H9 (cell line): ENCODE measurements at regions not wholly inside any gene's neighbourhood (a gene's known extent, or its start where the extent isn't known, plus 50 kb on each side); places are given as distances from the start of the nearest gene placed in this dataset.

Source experiments
- DNase-seq: peaks from one replicate; pipeline ENCODE4 v3.0.0-alpha.2; 2017
- H2AFZ ChIP-seq: one replicate; pipeline ENCODE4 v1.6.1; 2013; ENCODE audit warnings: mild to moderate bottlenecking, low read length, control low read depth, moderate library complexity
- H2AK5ac ChIP-seq: 2 replicates; pipeline ENCODE4 v1.6.1; 2013; ENCODE audit warnings: low read length, control low read depth, mixed read lengths; ENCODE audit not compliant: insufficient read length
- H2BK120ac ChIP-seq: one replicate; pipeline ENCODE4 v1.6.1; 2013; ENCODE audit warnings: low read depth, mild to moderate bottlenecking, low read length, control low read depth, inconsistent platforms; ENCODE audit not compliant: poor library complexity, severe bottlenecking
- H2BK12ac ChIP-seq: 2 replicates; pipeline ENCODE4 v1.6.1; 2013; ENCODE audit warnings: low read length, control low read depth, mixed read lengths, low read depth; ENCODE audit not compliant: insufficient read length
- H2BK15ac ChIP-seq: 2 replicates; pipeline ENCODE4 v1.6.1; 2013; ENCODE audit warnings: low read depth, low read length, control low read depth
- H2BK20ac ChIP-seq: one replicate; pipeline ENCODE4 v1.6.1; 2013; ENCODE audit warnings: low read depth, mild to moderate bottlenecking, low read length, control low read depth, inconsistent platforms; ENCODE audit not compliant: poor library complexity, severe bottlenecking
- H2BK5ac ChIP-seq: 2 replicates; pipeline ENCODE4 v1.6.1; 2013; ENCODE audit warnings: low read length, control low read depth, mixed read lengths; ENCODE audit not compliant: insufficient read length
- H3K14ac ChIP-seq: 2 replicates; pipeline ENCODE4 v1.6.1; 2013; ENCODE audit warnings: low read length, control low read depth; ENCODE audit not compliant: insufficient read depth
- H3K18ac ChIP-seq: 2 replicates; pipeline ENCODE4 v1.6.1; 2013; ENCODE audit warnings: low read depth, mild to moderate bottlenecking, mixed read lengths, low read length, control low read depth; ENCODE audit not compliant: insufficient read length
- H3K23ac ChIP-seq: 2 replicates; pipeline ENCODE4 v1.6.1; 2013; ENCODE audit warnings: low read length, control low read depth, mixed read lengths, low read depth; ENCODE audit not compliant: insufficient read length
- H3K23me2 ChIP-seq: 2 replicates; pipeline ENCODE4 v1.6.1; 2013; ENCODE audit warnings: low read depth, mild to moderate bottlenecking, mixed read lengths, low read length, control low read depth; ENCODE audit not compliant: insufficient read length, poor library complexity, severe bottlenecking
- H3K27ac ChIP-seq: 2 replicates; pipeline ENCODE4 v1.5.1; 2013; ENCODE audit warnings: low read length, control low read depth, mixed read lengths, low read depth; ENCODE audit not compliant: insufficient read length
- H3K27me3 ChIP-seq: 2 replicates; pipeline ENCODE4 v1.6.1; 2013; ENCODE audit warnings: low read length, control low read depth, inconsistent platforms; ENCODE audit not compliant: insufficient read depth
- H3K4ac ChIP-seq: 2 replicates; pipeline ENCODE4 v1.6.1; 2013; ENCODE audit warnings: low read depth, mild to moderate bottlenecking, control low read depth, inconsistent platforms, low read length, moderate library complexity
- H3K4me1 ChIP-seq: 2 replicates; pipeline ENCODE4 v1.6.1; 2013; ENCODE audit warnings: low read length, control low read depth, inconsistent platforms; ENCODE audit not compliant: insufficient read depth
- H3K4me2 ChIP-seq: 2 replicates; pipeline ENCODE4 v1.6.1; 2013; ENCODE audit warnings: low read length, control low read depth, mixed read lengths; ENCODE audit not compliant: insufficient read length, insufficient read depth
- H3K56ac ChIP-seq: 2 replicates; pipeline ENCODE4 v1.6.1; 2013; ENCODE audit warnings: low read depth, mild to moderate bottlenecking, mixed read lengths, low read length, control low read depth; ENCODE audit not compliant: insufficient read length
- H3K79me1 ChIP-seq: 2 replicates; pipeline ENCODE4 v1.6.1; 2013; ENCODE audit warnings: low read depth, mild to moderate bottlenecking, moderate library complexity, low read length, control low read depth, inconsistent platforms; ENCODE audit not compliant: insufficient read depth, poor library complexity, severe bottlenecking
- H3K79me2 ChIP-seq: 2 replicates; pipeline ENCODE4 v1.6.1; 2013; ENCODE audit warnings: low read length, control low read depth, inconsistent platforms; ENCODE audit not compliant: insufficient read depth
- H3K9ac ChIP-seq: 2 replicates; pipeline ENCODE4 v1.6.1; 2013; ENCODE audit warnings: low read length, control low read depth, mixed read lengths; ENCODE audit not compliant: insufficient read length; ENCODE audit errors: extremely low read depth
- H3K9me3 ChIP-seq: one replicate; pipeline ENCODE4 v1.6.1; 2013; ENCODE audit warnings: low read depth, low read length, inconsistent platforms; ENCODE audit not compliant: control insufficient read depth
- H3T11ph ChIP-seq: one replicate; pipeline ENCODE4 v1.6.1; 2013; ENCODE audit warnings: mild to moderate bottlenecking, low read length, control low read depth, inconsistent platforms
- H4K20me1 ChIP-seq: one replicate; pipeline ENCODE4 v1.6.1; 2013; ENCODE audit not compliant: control insufficient read depth, insufficient read length, insufficient read depth
- H4K5ac ChIP-seq: 2 replicates; pipeline ENCODE4 v1.6.1; 2013; ENCODE audit warnings: low read depth, mild to moderate bottlenecking, mixed read lengths, low read length, control low read depth; ENCODE audit not compliant: insufficient read length
- H4K8ac ChIP-seq: replicated peaks from 2 replicates; pipeline ENCODE4 v1.6.1; 2013; ENCODE audit warnings: low read length, control low read depth, mixed read lengths, low read depth; ENCODE audit not compliant: insufficient read length
- H4K91ac ChIP-seq: 2 replicates; pipeline ENCODE4 v1.6.1; 2013; ENCODE audit warnings: low read depth, mild to moderate bottlenecking, moderate library complexity, mixed read lengths, low read length, control low read depth; ENCODE audit not compliant: insufficient read length
- H3K27ac Mint-ChIP-seq, 3 experiments: 2 replicates in 2 of 3; 3 replicates in 1 of 3; pipeline ENCODE4 v1.8.0; 2020 to 2021; ENCODE audit warnings: mixed read lengths in 3 of 3, mild to moderate bottlenecking in 1 of 3, moderate library complexity in 1 of 3
- H3K27me3 Mint-ChIP-seq: 2 replicates; pipeline ENCODE4 v1.8.0; 2021; ENCODE audit warnings: low read depth, mild to moderate bottlenecking, moderate library complexity, mixed read lengths
- H3K36me3 Mint-ChIP-seq, 3 experiments: 2 replicates in 2 of 3; 3 replicates in 1 of 3; pipeline ENCODE4 v1.8.0; 2020 to 2021; ENCODE audit warnings: low read depth in 3 of 3, mixed read lengths in 3 of 3; ENCODE audit not compliant: insufficient read depth in 1 of 3
- H3K4me1 Mint-ChIP-seq, 2 experiments: 2 replicates each; pipeline ENCODE4 v1.8.0; 2020; ENCODE audit warnings: mixed read lengths in 2 of 2
- H3K4me3 Mint-ChIP-seq, 2 experiments: 2 replicates in 1 of 2; 3 replicates in 1 of 2; pipeline ENCODE4 v1.8.0; 2020 to 2021; ENCODE audit warnings: mild to moderate bottlenecking in 2 of 2, mixed read lengths in 2 of 2, moderate library complexity in 1 of 2
- H3K9me3 Mint-ChIP-seq, 2 experiments: 2 replicates in 1 of 2; 3 replicates in 1 of 2; pipeline ENCODE4 v1.8.0; 2020; ENCODE audit warnings: mild to moderate bottlenecking in 2 of 2, mixed read lengths in 2 of 2, moderate library complexity in 1 of 2
- CTCF ChIP-seq: fragments of 200-600 bp; sonication (generic); conservative IDR thresholded peaks from 3 replicates; pipeline ENCODE4 v1.8.0; 2021; ENCODE audit warnings: antibody characterized with exemption, mild to moderate bottlenecking

GRCh38 chr6:74658391-74658790 lies 547.5 kb downstream of the COL12A1 start:
- Histone ChIP-seq H2BK5ac (no peak overlapping the region), H3K4me1 (no peaks in the 10 kb centered on the region), H3K9me3 (no peaks in the 10 kb centered on the region), H3K27me3 (no peaks in the 10 kb centered on the region), H3K27ac (no peak overlapping the region), H3K4ac (no peak overlapping the region), H3K79me1 (no peaks in the 10 kb centered on the region), H3T11ph (no peak overlapping the region), H4K8ac (no peak overlapping the region), H3K18ac (no peak overlapping the region), H4K91ac (no peak overlapping the region), H3K9ac (no peak overlapping the region), H2AFZ (no peak overlapping the region), H4K5ac (no peak overlapping the region), H3K23ac (no peak overlapping the region), H2BK20ac (no peak overlapping the region), H2BK12ac (no peak overlapping the region), H3K4me2 (no peak overlapping the region), H3K23me2 (no peaks in the 10 kb centered on the region), H2BK120ac (no peak overlapping the region), H3K79me2 (no peaks in the 10 kb centered on the region), H3K56ac (no peak overlapping the region), H3K14ac (no peak overlapping the region), H2BK15ac (no peak overlapping the region), H2AK5ac (no peak overlapping the region), H4K20me1 (no peaks in the 10 kb centered on the region)
- H3K4me3 Mint-ChIP-seq, result no peak overlapping the region
- no peaks in the 10 kb centered on the region for H3K4me1 Mint-ChIP-seq
- no peak overlapping the region for H3K27ac Mint-ChIP-seq
- TF ChIP-seq CTCF, result no peak
- no peak for DNase-seq
- peaks cover 6 to 22% (median 17%) of the 10 kb centered on the region in 3 experiments; a peak in 5 of 7 replicates for H3K36me3 Mint-ChIP-seq
- H3K27me3 Mint-ChIP-seq, result no peaks in the 10 kb centered on the region; the same call in none of the 2 replicates
- peaks cover 27 to 32% of the 10 kb centered on the region in 2 experiments for H3K9me3 Mint-ChIP-seq
